Kidney epithelial cell (primary cell): ENCODE measurements at regions not wholly inside any gene's neighbourhood (a gene's known extent, or its start where the extent isn't known, plus 50 kb on each side); places are given as distances from the start of the nearest gene placed in this dataset.

Experiments
- DNase-seq: peaks from one replicate; pipeline ENCODE4 v3.0.0-alpha.2; 2010; ENCODE audit warnings: low read depth
- H3K27me3 ChIP-seq: 2 replicates; pipeline ENCODE4 v1.6.0; 2011; ENCODE audit warnings: low read length; ENCODE audit not compliant: control insufficient read depth, insufficient read depth
- H3K36me3 ChIP-seq: 2 replicates; pipeline ENCODE4 v1.5.1; 2011; ENCODE audit warnings: low read length; ENCODE audit not compliant: control insufficient read depth, insufficient read depth
- H3K4me3 ChIP-seq: 2 replicates; pipeline ENCODE4 v1.5.1; 2011; ENCODE audit warnings: low read depth, mild to moderate bottlenecking, control low read depth, low read length
- CTCF ChIP-seq: IDR thresholded peaks from 2 replicates; pipeline ENCODE4 v1.5.1; 2011; ENCODE audit warnings: mild to moderate bottlenecking, moderate library complexity, low read length, control low read depth, inconsistent platforms; ENCODE audit not compliant: insufficient read depth, poor library complexity, severe bottlenecking

DNA sequence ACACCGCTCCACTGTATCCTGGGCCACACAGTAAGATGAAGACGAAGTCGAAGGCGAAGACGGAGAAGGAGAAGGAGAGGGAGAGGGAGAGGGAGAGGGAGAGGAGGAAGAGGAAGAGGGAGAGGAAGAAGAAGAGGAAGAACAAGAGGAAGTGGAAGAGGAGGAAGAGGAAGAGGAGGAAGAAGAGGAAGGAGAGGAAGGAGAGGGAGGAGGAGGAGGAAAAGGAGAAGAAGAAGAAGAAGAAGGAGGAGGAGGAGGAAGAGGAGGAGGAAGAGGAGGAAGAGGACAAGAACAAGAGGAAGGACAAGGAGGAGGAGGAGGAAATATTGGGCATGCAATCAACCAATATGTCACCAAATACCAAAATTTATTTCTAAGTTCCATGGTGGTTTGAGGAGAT lies 149.5 kb upstream of the ERCC4 start:
- H3K36me3 ChIP-seq = no peaks in the 10 kb centered on the region
- no peak for DNase-seq
- H3K27me3 ChIP-seq = no peaks in the 10 kb centered on the region
- H3K4me3 ChIP-seq = no peak overlapping the region
- TF ChIP-seq CTCF = no peak

DNA sequence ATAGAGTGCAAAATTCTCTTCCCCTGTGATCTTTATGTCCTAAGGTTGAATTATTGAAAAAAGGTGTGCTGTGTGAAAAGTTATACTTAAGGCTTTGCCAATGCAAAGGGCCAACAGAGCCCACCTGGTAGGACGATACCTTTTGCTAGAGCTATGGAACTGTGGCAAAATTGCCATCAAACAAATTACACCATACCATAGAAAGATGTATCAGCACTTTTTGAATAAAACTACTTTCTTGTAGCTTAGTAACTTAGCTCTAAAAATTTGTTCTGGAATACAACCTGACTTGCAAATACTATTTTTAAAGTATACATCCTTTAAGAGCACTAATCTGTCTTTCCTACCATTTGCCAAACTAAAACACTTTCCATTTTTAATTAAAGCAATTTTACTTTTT lies 147.2 kb upstream of the ERCC4 start:
- Histone ChIP-seq H3K27me3 (no peaks in the 10 kb centered on the region), H3K4me3 (no peak overlapping the region), H3K36me3 (no peaks in the 10 kb centered on the region)
- no peak for TF ChIP-seq CTCF
- DNase-seq = no peak

DNA sequence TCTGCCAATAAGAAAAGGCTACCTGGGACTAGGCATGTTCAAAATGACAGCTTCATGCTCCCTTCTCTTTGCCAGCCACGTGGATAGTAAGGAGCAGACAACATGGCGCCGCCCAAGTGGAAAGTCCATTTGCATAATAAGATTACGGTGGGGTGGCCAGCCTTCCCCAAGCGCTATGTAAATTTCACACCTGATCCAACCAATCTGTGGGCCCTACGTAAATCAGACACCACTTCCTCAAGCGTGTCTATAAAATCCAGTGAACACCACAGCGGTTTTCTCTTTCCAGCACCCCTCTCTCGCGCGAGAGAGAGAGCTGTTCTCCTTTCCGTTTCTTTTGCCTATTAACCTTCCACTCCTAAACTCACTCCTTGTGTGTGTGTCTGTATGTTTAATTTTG lies 140.3 kb upstream of the ERCC4 start:
- no peak for DNase-seq
- no peaks in the 10 kb centered on the region for H3K36me3 ChIP-seq
- no peak overlapping the region for H3K4me3 ChIP-seq
- TF ChIP-seq CTCF = no peak
- H3K27me3 ChIP-seq = no peaks in the 10 kb centered on the region

GRCh38 chr16:13780406-13781168 lies 139.4 kb upstream of the ERCC4 start:
- TF ChIP-seq CTCF = no peak
- Histone ChIP-seq H3K36me3 (no peaks in the 10 kb centered on the region), H3K27me3 (no peaks in the 10 kb centered on the region), H3K4me3 (no peak overlapping the region)
- no peak for DNase-seq

- no peak for TF ChIP-seq CTCF
- H3K36me3 ChIP-seq = no peaks in the 10 kb centered on the region
- H3K4me3 ChIP-seq = no peak overlapping the region
- no peaks in the 10 kb centered on the region for H3K27me3 ChIP-seq
- DNase-seq = no peak
Measured at GRCh38 chr16:13781169-13781564, 138.8 kb upstream of the ERCC4 start.
